Neural cell (in vitro differentiated cells): ENCODE measurements at regions not wholly inside any gene's neighbourhood (a gene's known extent, or its start where the extent isn't known, plus 50 kb on each side); places are given as distances from the start of the nearest gene placed in this dataset.

Experiments used
- H2AFZ ChIP-seq: fragments of 200-600, 300-800 bp; sonication (generic), shearing (Covaris generic); 2 replicates; pipeline ENCODE4 v1.6.0; 2014; ENCODE audit warnings: low read depth, mild to moderate bottlenecking, antibody characterized with exemption, low read length, moderate library complexity
- H3F3A ChIP-seq: fragments of 200-600 bp; shearing (Covaris generic); 2 replicates; pipeline ENCODE4 v1.6.1; 2016; ENCODE audit warnings: mild to moderate bottlenecking, moderate library complexity, mixed read lengths, antibody characterized with exemption, low read length; ENCODE audit not compliant: insufficient read depth, poor library complexity, severe bottlenecking
- H3K27ac ChIP-seq: fragments of 200-600, 300-800 bp; sonication (generic), shearing (Covaris generic); 2 replicates; pipeline ENCODE4 v1.5.1; 2014; ENCODE audit warnings: mild to moderate bottlenecking, low read length, moderate library complexity
- H3K27me3 ChIP-seq: fragments of 300-800, 200-600 bp; sonication (generic), shearing (Covaris generic); 2 replicates; pipeline ENCODE4 v1.6.0; 2014; ENCODE audit warnings: mild to moderate bottlenecking, low read depth, low read length, moderate library complexity; ENCODE audit not compliant: insufficient read depth
- H3K36me3 ChIP-seq: fragments of 300-800, 200-600 bp; sonication (generic), shearing (Covaris generic); 2 replicates; pipeline ENCODE4 v1.5.1; 2014; ENCODE audit warnings: mild to moderate bottlenecking, antibody characterized with exemption, low read length, moderate library complexity; ENCODE audit not compliant: insufficient read depth
- H3K4me2 ChIP-seq: fragments of 300-800, 200-600 bp; sonication (generic), shearing (Covaris generic); 2 replicates; pipeline ENCODE4 v1.6.0; 2014; ENCODE audit warnings: mild to moderate bottlenecking, low read length
- H3K4me3 ChIP-seq: fragments of 300-800, 200-600 bp; sonication (generic), shearing (Covaris generic); 2 replicates; pipeline ENCODE4 v1.5.1; 2014; ENCODE audit warnings: mild to moderate bottlenecking, low read length, moderate library complexity
- H3K79me2 ChIP-seq: fragments of 200-600 bp; shearing (Covaris generic); replicated peaks from 2 replicates; pipeline ENCODE4 v1.6.0; 2014; ENCODE audit warnings: mild to moderate bottlenecking, low read length, moderate library complexity; ENCODE audit not compliant: insufficient read depth
- H3K9ac ChIP-seq: fragments of 300-800, 200-600 bp; sonication (generic), shearing (Covaris generic); 2 replicates; pipeline ENCODE4 v1.6.1; 2016; ENCODE audit warnings: mild to moderate bottlenecking, low read length, mixed read lengths
- H3K9me2 ChIP-seq: fragments of 200-600 bp; shearing (Covaris generic); 2 replicates; pipeline ENCODE4 v1.6.1; 2016; ENCODE audit warnings: mild to moderate bottlenecking, low read length, mixed read lengths; ENCODE audit not compliant: insufficient read depth
- H3K9me3 ChIP-seq: fragments of 200-600, 300-800 bp; sonication (generic), shearing (Covaris generic); 2 replicates; pipeline ENCODE4 v1.6.1; 2016; ENCODE audit warnings: mild to moderate bottlenecking, mixed run types, low read length, moderate library complexity, mixed read lengths
- H4K20me1 ChIP-seq: fragments of 200-600 bp; shearing (Covaris generic); 2 replicates; pipeline ENCODE4 v1.6.1; 2016; ENCODE audit warnings: mild to moderate bottlenecking, mixed run types; ENCODE audit not compliant: insufficient read depth
- CTCF ChIP-seq: fragments of 450-650 bp; IDR thresholded peaks from 2 replicates; pipeline ENCODE4 v1.5.1; 2014; ENCODE audit warnings: antibody characterized with exemption, mild to moderate bottlenecking, moderate library complexity; ENCODE audit not compliant: poor library complexity, severe bottlenecking
- EP300 ChIP-seq: fragments of 450-650 bp; conservative IDR thresholded peaks from 2 replicates; pipeline ENCODE4 v1.6.1; 2014; ENCODE audit warnings: antibody characterized with exemption, mild to moderate bottlenecking, moderate library complexity; ENCODE audit not compliant: poor library complexity, severe bottlenecking
- EZH2 ChIP-seq: fragments of 200-600, 300-800 bp; shearing (Covaris generic), sonication (generic); IDR thresholded peaks from 2 replicates; pipeline ENCODE4 v1.6.1; 2014; ENCODE audit warnings: antibody characterized with exemption, low read length, borderline replicate concordance, mild to moderate bottlenecking; ENCODE audit not compliant: insufficient read depth, poor library complexity, severe bottlenecking
- MXI1 ChIP-seq: fragments of 450-650 bp; conservative IDR thresholded peaks from 2 replicates; pipeline ENCODE4 v1.6.1; 2014; ENCODE audit warnings: antibody characterized with exemption, mild to moderate bottlenecking; ENCODE audit not compliant: poor library complexity, severe bottlenecking
- POLR2AphosphoS5 ChIP-seq: IDR thresholded peaks from 2 replicates; pipeline ENCODE4 v1.6.1; 2012
- RAD21 ChIP-seq: fragments of 450-650 bp; conservative IDR thresholded peaks from 2 replicates; pipeline ENCODE4 v1.6.1; 2014; ENCODE audit warnings: antibody characterized with exemption, mild to moderate bottlenecking, moderate library complexity
- REST ChIP-seq: IDR thresholded peaks from 2 replicates; pipeline ENCODE4 v1.6.1; 2012; ENCODE audit warnings: borderline replicate concordance
- SMC3 ChIP-seq: fragments of 450-650 bp; conservative IDR thresholded peaks from 2 replicates; pipeline ENCODE4 v1.6.1; 2014; ENCODE audit warnings: antibody characterized with exemption, mild to moderate bottlenecking, moderate library complexity; ENCODE audit not compliant: poor library complexity
- TAF1 ChIP-seq: IDR thresholded peaks from 2 replicates; pipeline ENCODE4 v1.6.1; 2012; ENCODE audit warnings: low read depth

GRCh38 chr4:176611951-176612350, 180.8 kb downstream of the VEGFC start:
- no peak overlapping the region for H3K9ac ChIP-seq

DNA sequence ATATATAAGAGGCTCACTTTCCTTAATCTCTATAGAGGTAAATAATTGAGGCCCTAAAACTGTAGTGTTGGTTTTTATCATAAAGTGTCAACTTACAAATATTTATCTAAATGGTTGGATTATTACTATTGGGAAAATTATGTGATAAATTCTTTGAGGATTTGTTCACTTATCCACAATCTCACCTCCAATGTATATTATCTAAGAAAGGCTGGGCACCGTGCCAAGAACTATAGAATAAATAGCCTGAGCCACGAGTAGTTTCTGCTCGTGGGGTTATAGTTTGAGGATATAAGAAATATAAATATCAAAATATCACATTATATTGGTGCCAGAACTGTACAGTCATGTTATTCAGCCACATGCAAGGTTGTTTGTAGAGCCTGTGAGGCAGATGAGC, 177.9 kb downstream of the VEGFC start:
- no peak overlapping the region for H3K9ac ChIP-seq
- H2AFZ ChIP-seq: no peak overlapping the region
- no peak overlapping the region for H3K4me3 ChIP-seq
- H3K36me3 ChIP-seq: no peaks in the 10 kb centered on the region
- H3F3A ChIP-seq: no peaks in the 10 kb centered on the region
- no peak for TF ChIP-seq CTCF
- TF ChIP-seq EZH2: no peak
- TF ChIP-seq REST: no peak
- no peak for TF ChIP-seq POLR2AphosphoS5
- TF ChIP-seq SMC3: no peak
- no peak for TF ChIP-seq MXI1
- no peak for TF ChIP-seq TAF1
- no peak for TF ChIP-seq EP300
- TF ChIP-seq RAD21: no peak
- no peak overlapping the region for H3K27ac ChIP-seq
- no peaks in the 10 kb centered on the region for H3K79me2 ChIP-seq
- no peak overlapping the region for H3K4me2 ChIP-seq
- no peaks in the 10 kb centered on the region for H4K20me1 ChIP-seq
- H3K27me3 ChIP-seq: no peaks in the 10 kb centered on the region
- H3K9me2 ChIP-seq: no peaks in the 10 kb centered on the region
- no peaks in the 10 kb centered on the region for H3K9me3 ChIP-seq

More at GRCh38 chr4:176611951-176612350, 180.8 kb downstream of the VEGFC start:
- Histone ChIP-seq H4K20me1 (no peaks in the 10 kb centered on the region), H2AFZ (no peak overlapping the region), H3K36me3 (no peaks in the 10 kb centered on the region), H3F3A (no peaks in the 10 kb centered on the region), H3K9me2 (no peaks in the 10 kb centered on the region), H3K79me2 (no peaks in the 10 kb centered on the region), H3K27me3 (no peaks in the 10 kb centered on the region), H3K27ac (no peak overlapping the region), H3K4me2 (no peak overlapping the region), H3K9me3 (no peaks in the 10 kb centered on the region), H3K4me3 (no peak overlapping the region)
- TF ChIP-seq SMC3: no peak
- no peak for TF ChIP-seq POLR2AphosphoS5
- TF ChIP-seq REST: no peak
- TF ChIP-seq EP300: no peak
- no peak for TF ChIP-seq RAD21
